HG03139 (cell line): ENCODE measurements at regions not wholly inside any gene's neighbourhood (a gene's known extent, or its start where the extent isn't known, plus 50 kb on each side); places are given as distances from the start of the nearest gene placed in this dataset.

Experiments used
- ATAC-seq: cut with Tn5 transposase; IDR thresholded peaks from one replicate; pipeline ENCODE4 v1.9.1; 2021; ENCODE audit not compliant: unreplicated experiment

- ATAC-seq: no peak
Measured at GRCh38 chr11:19374151-19374569, 133.4 kb upstream of the E2F8 start.

DNA sequence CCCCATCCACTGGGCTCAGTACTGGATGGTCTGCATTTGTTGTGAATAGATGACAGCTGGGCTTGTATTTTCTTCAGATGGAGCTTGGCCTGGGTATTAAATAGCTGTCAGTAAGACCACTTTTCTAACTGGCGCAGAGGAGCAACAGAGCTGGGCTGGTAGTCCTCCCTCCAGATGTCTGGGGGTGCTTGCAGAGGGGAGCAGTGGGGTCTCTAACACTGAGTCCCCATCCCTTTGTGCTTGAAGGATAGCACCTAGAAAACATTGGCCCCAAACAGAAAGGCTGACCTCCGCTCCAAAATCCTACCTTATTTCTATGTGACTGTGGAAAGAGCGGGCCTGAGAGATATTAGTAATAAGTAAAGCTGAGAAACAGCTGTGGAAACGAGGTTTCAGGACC, 131.6 kb upstream of the E2F8 start:
- no peak for ATAC-seq

GRCh38 chr11:19370100-19370861, 129.5 kb upstream of the E2F8 start:
- no peak for ATAC-seq

- ATAC-seq: no peak
Measured at GRCh38 chr11:19368726-19369375, 128.1 kb upstream of the E2F8 start.

GRCh38 chr11:19366992-19367709, 126.4 kb upstream of the E2F8 start:
- no peak for ATAC-seq

DNA sequence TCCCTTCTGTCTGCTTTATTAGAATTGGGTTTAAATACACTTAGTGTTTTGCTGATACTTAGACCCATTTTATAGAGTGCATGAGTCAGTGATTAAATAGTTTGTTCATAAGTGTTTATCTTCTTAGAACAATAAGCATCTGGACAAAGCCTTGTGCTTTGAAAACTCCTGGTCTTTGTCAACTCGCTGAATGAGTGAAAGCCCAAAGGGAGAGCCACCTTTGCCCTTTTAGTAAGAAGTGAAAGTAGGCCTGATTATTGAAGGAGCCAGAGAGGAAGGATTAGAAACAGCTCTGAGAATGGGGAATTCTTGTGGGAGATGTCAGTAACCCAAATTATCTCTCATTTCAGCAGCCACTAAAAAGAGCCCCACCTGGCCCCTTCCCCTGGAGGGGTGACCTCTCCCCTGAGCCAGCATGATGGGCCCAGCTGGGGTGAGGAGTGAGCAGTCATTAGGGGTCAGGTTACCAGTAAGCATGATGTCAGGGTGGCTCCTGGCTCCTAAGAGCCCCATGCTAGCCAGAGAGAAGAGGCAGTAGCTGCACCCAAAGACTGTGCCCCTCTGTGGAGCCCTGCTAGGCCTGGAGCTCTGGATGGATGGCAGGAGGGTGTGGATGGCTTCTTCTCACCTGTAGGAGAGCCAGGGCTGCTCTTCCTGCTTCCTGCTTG, 125.1 kb upstream of the E2F8 start:
- ATAC-seq: no peak

GRCh38 chr11:19359221-19360000, 118.7 kb upstream of the E2F8 start:
- no peak for ATAC-seq

GRCh38 chr11:19357943-19358342, 117.2 kb upstream of the E2F8 start:
- ATAC-seq: no peak

- no peak for ATAC-seq
Measured at GRCh38 chr11:19355601-19356000, 114.9 kb upstream of the E2F8 start.

- ATAC-seq: no peak
Measured at GRCh38 chr11:19353287-19353850, 112.6 kb upstream of the E2F8 start.

GRCh38 chr11:19352771-19353160, 112.0 kb upstream of the E2F8 start:
- ATAC-seq: no peak

- ATAC-seq: no peak
Measured at GRCh38 chr11:19352072-19352770, 111.5 kb upstream of the E2F8 start.

GRCh38 chr11:19351426-19351825, 110.7 kb upstream of the E2F8 start:
- ATAC-seq: no peak

DNA sequence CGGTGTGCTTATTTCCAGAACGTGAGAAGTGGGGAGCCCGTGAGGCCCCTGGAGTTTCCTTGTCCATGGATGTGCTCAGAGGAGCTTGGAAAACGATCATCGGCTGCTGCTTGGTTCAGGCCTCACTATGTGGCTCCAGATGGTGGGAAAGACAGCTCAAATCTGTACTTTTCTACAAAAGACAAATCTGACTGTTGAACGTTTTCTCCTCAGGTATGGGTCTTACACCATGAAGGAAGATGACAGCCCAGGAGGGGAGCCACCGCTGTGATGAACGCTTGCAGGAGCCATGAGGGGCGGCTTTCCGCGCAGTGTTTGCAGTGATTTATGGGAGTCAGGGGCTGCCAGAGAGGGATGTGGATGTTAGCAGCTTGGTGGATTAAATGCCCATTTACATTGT, 109.4 kb upstream of the E2F8 start:
- no peak for ATAC-seq

- no peak for ATAC-seq
Measured at GRCh38 chr11:19349340-19350025, 108.7 kb upstream of the E2F8 start.

- ATAC-seq: no peak
Measured at GRCh38 chr11:19347911-19348310, 107.2 kb upstream of the E2F8 start.

DNA sequence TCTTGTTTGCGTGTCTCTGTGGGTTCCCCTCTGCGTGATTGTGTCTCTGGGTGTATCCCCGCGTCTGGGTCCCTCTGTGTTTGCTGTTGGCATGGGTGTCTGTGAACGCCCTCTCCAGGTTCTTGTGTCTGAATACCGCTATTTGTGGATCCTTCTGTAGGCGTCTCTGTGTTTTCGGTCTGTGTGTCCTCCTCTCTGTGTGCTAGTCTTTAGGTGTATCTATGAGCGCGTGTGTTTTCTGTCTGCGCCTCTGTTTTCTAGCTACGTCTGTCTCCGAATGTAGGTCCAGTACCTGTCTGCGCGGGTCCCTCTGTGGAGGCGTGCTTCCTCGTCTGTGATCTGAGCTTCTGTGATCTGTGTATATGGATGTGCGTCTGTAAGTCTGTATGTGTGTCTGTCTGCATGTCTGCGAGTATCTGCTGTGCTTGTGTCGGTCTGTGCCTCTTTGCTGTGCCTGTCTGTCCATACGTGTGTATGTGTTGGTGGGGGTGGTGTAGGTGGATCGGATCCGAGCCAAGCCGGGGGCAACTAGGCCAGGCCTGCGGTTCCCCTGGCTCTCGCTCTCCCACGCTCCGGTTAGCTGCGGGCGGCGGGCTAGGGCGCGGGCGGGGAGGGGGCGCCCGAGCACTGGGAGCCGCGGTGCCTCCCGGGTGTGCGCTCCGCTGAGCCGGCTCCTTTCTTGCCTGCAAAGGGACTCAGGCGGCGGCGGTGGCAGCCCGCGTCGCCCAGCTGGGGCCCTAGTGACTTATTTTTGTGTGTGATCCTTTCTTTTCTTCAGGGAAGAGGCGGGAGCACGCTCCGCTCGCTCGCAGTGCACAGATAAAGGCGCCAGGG, 105.3 kb upstream of the E2F8 start:
- ATAC-seq: no peak

DNA sequence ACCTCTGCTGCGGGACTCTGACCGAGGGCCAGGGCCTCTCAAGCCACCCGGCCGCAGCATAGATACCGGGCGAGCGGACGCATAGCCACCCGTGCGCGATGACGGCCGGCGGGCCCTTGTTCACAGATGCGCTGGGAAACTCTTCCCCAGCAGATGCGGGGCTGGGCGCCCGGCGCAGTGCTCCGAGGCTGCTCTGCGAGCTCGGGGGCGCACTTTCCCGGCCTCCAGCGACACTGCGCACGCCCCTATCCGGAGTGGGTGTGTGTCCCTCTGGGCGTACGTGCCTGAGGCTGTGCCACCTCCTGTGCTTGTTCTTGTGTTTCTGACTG, 104.7 kb upstream of the E2F8 start:
- no peak for ATAC-seq
